ENCODE measurements at regions not wholly inside any gene's neighbourhood (a gene's known extent, or its start where the extent isn't known, plus 50 kb on each side); places are given as distances from the start of the nearest gene placed in this dataset.

- 56% methylated on average over 1 of the region's 1 CpG for WGBS (ENCODE audit: low lambda C conversion rate)
- ChIA-PET CTCF (ENCODE audit: low intra/inter-chr PET ratio, low total read pairs) (no interaction called here), POLR2A (no interaction called here)
- TF ChIP-seq MXD4 (CRISPR knock-in tag; IDR thresholded peaks at IDR 0.05) = no peak
- no peak for TF ChIP-seq ZNF235 (CRISPR knock-in tag; IDR thresholded peaks at IDR 0.05; ENCODE audit: borderline replicate concordance)
- TF ChIP-seq HNF4A (CRISPR knock-in tag; IDR thresholded peaks at IDR 0.05) = no peak
- no peak for TF ChIP-seq ZBTB4 (CRISPR knock-in tag; IDR thresholded peaks at IDR 0.05; ENCODE audit: borderline replicate concordance)
- TF ChIP-seq, protein P1, sequence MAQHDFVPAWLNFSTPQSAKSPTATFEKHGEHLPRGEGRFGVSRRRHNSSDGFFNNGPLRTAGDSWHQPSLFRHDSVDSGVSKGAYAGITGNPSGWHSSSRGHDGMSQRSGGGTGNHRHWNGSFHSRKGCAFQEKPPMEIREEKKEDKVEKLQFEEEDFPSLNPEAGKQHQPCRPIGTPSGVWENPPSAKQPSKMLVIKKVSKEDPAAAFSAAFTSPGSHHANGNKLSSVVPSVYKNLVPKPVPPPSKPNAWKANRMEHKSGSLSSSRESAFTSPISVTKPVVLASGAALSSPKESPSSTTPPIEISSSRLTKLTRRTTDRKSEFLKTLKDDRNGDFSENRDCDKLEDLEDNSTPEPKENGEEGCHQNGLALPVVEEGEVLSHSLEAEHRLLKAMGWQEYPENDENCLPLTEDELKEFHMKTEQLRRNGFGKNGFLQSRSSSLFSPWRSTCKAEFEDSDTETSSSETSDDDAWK (CRISPR knock-in tag; IDR thresholded peaks at IDR 0.05) = no peak
- TF ChIP-seq PAWR (CRISPR knock-in tag; IDR thresholded peaks at IDR 0.05; ENCODE audit: borderline replicate concordance) = no peak
- TF ChIP-seq NCOA5 (CRISPR knock-in tag; IDR thresholded peaks at IDR 0.05) = no peak
- TF ChIP-seq, protein P2, sequence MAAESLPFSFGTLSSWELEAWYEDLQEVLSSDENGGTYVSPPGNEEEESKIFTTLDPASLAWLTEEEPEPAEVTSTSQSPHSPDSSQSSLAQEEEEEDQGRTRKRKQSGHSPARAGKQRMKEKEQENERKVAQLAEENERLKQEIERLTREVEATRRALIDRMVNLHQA (CRISPR knock-in tag; IDR thresholded peaks at IDR 0.05) = no peak
- no peak for TF ChIP-seq ZNF543 (CRISPR knock-in tag; IDR thresholded peaks at IDR 0.05)
- TF ChIP-seq, protein P3, sequence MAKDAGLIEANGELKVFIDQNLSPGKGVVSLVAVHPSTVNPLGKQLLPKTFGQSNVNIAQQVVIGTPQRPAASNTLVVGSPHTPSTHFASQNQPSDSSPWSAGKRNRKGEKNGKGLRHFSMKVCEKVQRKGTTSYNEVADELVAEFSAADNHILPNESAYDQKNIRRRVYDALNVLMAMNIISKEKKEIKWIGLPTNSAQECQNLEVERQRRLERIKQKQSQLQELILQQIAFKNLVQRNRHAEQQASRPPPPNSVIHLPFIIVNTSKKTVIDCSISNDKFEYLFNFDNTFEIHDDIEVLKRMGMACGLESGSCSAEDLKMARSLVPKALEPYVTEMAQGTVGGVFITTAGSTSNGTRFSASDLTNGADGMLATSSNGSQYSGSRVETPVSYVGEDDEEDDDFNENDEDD (CRISPR knock-in tag; IDR thresholded peaks at IDR 0.05; ENCODE audit: borderline replicate concordance) = no peak
- no peak for TF ChIP-seq REL (CRISPR knock-in tag; conservative IDR thresholded peaks at IDR 0.05)
- no peak for TF ChIP-seq ZNF619 (CRISPR knock-in tag; IDR thresholded peaks at IDR 0.05)
- TF ChIP-seq RXRB (CRISPR knock-in tag; IDR thresholded peaks at IDR 0.05; ENCODE audit: borderline replicate concordance) = no peak
- no peak for TF ChIP-seq PRDM4 (CRISPR knock-in tag; IDR thresholded peaks at IDR 0.05; ENCODE audit: borderline replicate concordance)
- in situ Hi-C loops (cut with HindIII; ENCODE audit: extremely low pct_ligation_motif_present, low pct_unique_long_range_greater_than_20kb) = no loop called here
- Histone ChIP-seq H3K27ac (ENCODE audit: extremely low read length, insufficient read depth, low read length) (no peak overlapping the region), H3K4me1 (ENCODE audit: insufficient read depth, low read length) (no peaks in the 10 kb centered on the region), H4K20me1 (ENCODE audit: insufficient read depth, low read length) (no peaks in the 10 kb centered on the region), H3K4me3 (replicated peaks in 1 of 3; ENCODE audit: insufficient read depth in 1 of 3, low read depth in 2 of 3, low read length in 3 of 3) (no peak overlapping the region), H3K36me3 (replicated peaks in 1 of 2; ENCODE audit: control insufficient read depth in 1 of 2, insufficient read depth in 2 of 2, low read length in 2 of 2) (no peaks in the 10 kb centered on the region), H3K9me3 (ENCODE audit: low read length) (no peaks in the 10 kb centered on the region), H3K27me3 (ENCODE audit: control insufficient read depth in 1 of 2, insufficient read depth in 2 of 2, low read length in 2 of 2) (no peaks in the 10 kb centered on the region), H2AFZ (ENCODE audit: low read length) (no peak overlapping the region), H3K4me2 (ENCODE audit: low read depth, low read length) (no peak overlapping the region), H3K9ac (ENCODE audit: insufficient read depth, low read depth, low read length) (no peak overlapping the region), H3K79me2 (ENCODE audit: insufficient read depth, low read length) (no peaks in the 10 kb centered on the region)
- intact Hi-C loops (cut with micrococcal nuclease; ENCODE audit: unreplicated experiment) = no loop called here
- no peak for DNase-seq (ENCODE audit: low spot score)
- no peak for FAIRE-seq
- BruUV-seq (replicated peaks) = no TSS peak
- no peak for ATAC-seq
Measured at GRCh38 chr10:128605180-128605579, 479.0 kb upstream of the MKI67 start.

Data from HepG2 (cell line).